22Rv1 (cell line): ENCODE measurements at regions not wholly inside any gene's neighbourhood (a gene's known extent, or its start where the extent isn't known, plus 50 kb on each side); places are given as distances from the start of the nearest gene placed in this dataset.
"Not testable (repeated sequence)": the region's sequence is repeated elsewhere in the genome, so short reads cannot be mapped to it uniquely, and the experiment has no call there.

Experiments used
- H3K27ac ChIP-seq: fragments of 450-650 bp; 2 replicates; pipeline ENCODE4 v1.5.1; 2017
- ZFX ChIP-seq: fragments of 450-650 bp; IDR thresholded peaks from 2 replicates; pipeline ENCODE4 v1.6.1; 2017; ENCODE audit warnings: antibody characterized with exemption, borderline replicate concordance
- TF ChIP-seq, protein P1 (sequence below): fragments of 450-650 bp; IDR thresholded peaks from 2 replicates; pipeline ENCODE4 v1.5.1; 2017; ENCODE audit warnings: mild to moderate bottlenecking

DNA sequence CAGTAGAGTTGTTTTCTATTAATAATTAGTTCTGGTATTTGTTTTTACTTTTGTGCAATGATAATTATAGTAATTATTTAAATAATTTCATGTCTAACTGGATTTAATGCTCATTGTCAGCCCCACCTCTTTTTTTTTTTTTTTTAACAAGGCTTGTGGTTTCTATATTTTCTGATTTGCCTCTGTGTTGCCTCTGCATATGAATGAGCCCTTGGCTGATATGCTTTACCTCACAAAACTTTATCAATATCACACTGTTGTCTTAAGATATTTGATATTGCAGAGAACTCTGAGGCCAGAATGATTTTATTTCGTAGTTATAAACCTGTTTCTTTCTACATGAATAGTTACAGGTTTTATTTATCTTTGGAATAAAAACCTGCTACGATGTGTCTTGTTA is 116.2 kb upstream of the ATP2B1 start:
- H3K27ac ChIP-seq, result no peak overlapping the region
- TF ChIP-seq ZFX, result no peak
- TF ChIP-seq, protein P1, sequence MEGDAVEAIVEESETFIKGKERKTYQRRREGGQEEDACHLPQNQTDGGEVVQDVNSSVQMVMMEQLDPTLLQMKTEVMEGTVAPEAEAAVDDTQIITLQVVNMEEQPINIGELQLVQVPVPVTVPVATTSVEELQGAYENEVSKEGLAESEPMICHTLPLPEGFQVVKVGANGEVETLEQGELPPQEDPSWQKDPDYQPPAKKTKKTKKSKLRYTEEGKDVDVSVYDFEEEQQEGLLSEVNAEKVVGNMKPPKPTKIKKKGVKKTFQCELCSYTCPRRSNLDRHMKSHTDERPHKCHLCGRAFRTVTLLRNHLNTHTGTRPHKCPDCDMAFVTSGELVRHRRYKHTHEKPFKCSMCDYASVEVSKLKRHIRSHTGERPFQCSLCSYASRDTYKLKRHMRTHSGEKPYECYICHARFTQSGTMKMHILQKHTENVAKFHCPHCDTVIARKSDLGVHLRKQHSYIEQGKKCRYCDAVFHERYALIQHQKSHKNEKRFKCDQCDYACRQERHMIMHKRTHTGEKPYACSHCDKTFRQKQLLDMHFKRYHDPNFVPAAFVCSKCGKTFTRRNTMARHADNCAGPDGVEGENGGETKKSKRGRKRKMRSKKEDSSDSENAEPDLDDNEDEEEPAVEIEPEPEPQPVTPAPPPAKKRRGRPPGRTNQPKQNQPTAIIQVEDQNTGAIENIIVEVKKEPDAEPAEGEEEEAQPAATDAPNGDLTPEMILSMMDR, result no peak

DNA sequence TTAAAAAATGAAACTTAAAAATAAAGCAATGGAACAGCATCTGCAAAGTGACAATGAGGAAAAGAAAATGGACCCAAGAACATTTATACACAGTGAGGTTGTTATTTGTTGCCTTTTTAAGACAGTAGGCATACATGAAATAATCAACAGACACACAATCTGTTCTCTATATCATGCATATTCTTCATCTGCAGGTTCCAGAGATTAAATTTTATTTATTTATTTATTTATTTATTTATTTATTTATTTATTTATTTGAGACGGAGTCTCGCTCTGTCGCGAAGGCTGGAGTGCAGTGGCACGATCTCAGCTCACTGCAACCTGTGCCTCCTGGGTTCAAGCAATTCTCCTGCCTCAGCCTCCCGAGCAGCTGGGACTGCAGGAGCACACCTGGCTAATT is 114.4 kb upstream of the ATP2B1 start:
- not testable (repeated sequence) for H3K27ac ChIP-seq

DNA sequence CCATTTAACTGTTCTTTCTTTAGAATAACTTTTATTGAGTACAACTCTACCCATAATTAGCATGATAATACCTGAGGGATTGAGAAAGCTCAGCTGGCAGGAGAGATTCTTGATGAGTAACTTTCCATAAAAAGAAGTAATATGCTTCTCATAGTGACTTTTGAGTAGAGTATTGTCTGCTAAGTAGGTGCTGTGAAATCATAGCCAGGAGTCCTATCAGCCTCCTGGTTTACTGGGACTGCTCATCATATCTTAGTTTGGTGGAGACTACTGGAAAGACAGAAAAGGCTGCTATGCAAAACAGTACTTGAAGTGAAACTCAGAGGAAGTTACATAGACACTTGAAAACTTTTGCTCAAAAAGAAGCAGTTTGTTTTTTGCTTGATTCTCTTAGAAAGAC is 113.3 kb upstream of the ATP2B1 start:
- TF ChIP-seq ZFX, result no peak
- TF ChIP-seq, protein P1, result no peak
- no peak overlapping the region for H3K27ac ChIP-seq

DNA sequence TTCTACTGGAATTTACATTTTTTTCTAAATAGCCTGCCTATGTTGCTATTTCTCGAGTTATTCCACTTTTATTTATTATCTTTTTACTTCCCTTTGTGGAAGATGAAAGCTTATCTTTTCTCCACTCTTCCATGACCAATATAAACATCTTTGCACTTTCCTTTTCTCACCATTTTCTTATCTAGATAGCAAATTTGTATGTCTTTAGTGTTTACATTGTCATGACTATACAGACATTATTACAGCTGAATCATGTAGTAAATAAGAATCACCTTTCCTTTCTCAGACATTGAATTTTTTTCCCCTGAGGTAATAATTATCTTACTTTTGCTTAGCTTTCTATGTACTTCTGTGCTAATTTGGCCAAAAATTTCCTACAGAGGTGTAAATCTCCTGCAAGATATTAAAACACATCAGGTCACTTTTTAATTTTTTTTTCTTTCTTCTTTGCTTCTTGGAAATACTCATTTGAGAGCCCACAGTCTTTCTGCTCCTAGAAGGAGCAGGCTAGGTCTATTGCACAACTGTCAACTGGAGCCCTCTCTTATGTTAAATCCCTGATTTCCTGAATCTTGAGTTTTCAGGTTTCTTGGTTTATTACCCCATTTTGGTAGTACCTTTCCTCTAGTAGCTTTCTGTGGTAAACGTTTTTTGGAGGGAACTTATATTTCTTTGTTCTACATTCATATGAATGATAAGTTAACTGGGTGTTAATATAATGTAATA is 109.0 kb upstream of the ATP2B1 start:
- no peak overlapping the region for H3K27ac ChIP-seq
- TF ChIP-seq, protein P1, result no peak
- no peak for TF ChIP-seq ZFX

DNA sequence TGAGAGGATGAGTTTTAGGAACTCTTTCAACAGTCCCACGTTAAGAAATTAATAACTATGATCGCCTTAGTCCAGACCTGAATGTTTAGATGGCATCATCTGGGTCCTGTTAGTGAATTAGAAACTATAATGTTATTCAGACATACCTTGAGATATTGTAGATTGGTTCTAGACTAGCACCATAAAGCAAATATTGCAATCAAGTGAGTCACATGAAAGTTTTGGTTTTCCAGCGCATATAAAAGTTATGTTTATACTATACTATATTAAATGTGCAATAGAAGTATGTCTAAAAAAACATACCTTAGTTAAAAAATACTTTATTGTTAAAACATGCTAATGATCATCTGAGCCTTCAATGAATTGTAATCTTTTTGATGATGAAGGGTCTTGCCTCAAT is 106.6 kb upstream of the ATP2B1 start:
- TF ChIP-seq, protein P1, result no peak
- TF ChIP-seq ZFX, result no peak

DNA sequence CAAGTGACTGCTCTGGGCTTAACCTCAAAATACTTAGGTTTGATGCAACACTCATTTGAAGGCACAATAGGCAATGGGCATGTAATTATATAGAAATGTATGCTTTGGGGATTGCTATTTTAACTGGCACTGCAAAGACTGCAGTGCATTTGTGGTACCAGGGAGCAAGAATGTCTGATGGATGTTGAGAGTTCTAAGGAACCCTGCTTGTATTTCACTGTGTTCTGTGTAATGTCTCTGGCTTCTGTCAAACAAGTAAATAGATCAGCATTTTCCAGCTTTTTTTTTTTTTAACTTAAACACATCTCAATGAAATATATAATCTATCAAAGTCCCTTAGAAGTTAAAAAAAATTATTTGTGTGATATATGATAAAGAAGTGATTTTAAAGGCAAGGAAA is 94.8 kb upstream of the ATP2B1 start:
- TF ChIP-seq, protein P1, result no peak
- no peak for TF ChIP-seq ZFX
- no peak overlapping the region for H3K27ac ChIP-seq

More for the DNA sequence above, 106.6 kb upstream of the ATP2B1 start:
- H3K27ac ChIP-seq, result no peak overlapping the region

DNA sequence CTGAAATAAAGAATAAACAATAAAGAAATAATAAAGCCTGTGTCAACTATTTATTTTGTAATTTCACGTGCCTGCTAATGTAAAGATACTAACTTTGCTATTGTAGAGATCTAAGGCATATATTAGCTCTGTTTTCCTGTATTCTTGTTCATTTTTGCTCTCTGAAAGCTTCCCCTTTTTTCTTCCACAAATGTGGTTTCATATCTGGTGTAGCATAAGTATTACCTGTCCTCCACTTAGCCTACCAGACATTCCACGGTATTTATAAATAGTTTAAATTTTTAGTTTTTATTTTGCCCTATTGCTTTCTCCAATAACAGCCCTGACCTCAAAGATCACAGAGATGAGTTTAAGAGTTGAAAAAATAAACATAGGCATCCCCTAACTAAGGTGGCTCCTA is 92.6 kb upstream of the ATP2B1 start:
- no peak overlapping the region for H3K27ac ChIP-seq
- TF ChIP-seq, protein P1, result no peak
- TF ChIP-seq ZFX, result no peak

DNA sequence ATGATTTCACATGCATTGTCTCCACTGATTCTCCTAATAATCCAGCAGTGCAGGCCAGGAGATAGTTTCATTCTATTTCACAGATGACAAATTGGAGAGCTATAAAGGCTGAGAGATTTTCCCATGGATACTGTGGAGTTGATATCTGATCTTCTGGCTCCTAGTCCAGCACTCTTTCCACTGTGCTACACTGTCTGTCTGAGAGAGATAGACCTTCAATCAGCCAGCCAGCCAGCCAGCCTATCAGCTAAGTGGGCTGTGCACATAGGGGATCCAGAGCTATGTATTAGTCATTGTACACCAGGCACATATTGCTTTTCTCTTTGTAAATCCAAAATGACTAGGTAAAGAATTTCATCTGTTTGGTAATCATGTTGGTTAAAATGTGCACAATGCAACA is 91.8 kb upstream of the ATP2B1 start:
- TF ChIP-seq ZFX, result no peak
- TF ChIP-seq, protein P1, result no peak
- H3K27ac ChIP-seq, result no peak overlapping the region
